ENCODE measurements at regions not wholly inside any gene's neighbourhood (a gene's known extent, or its start where the extent isn't known, plus 50 kb on each side); places are given as distances from the start of the nearest gene placed in this dataset.

- Histone ChIP-seq H3K36me3 (ENCODE audit: control insufficient read depth, insufficient read depth, low read length) (no peaks in the 10 kb centered on the region), H3K27ac (ENCODE audit: insufficient read depth, low read length, poor library complexity, severe bottlenecking) (no peak overlapping the region), H3K9me3 (ENCODE audit: control insufficient read depth, low read length) (no peaks in the 10 kb centered on the region), H3K27me3 (replicated peaks; ENCODE audit: control insufficient read depth, insufficient read depth, low read length, poor library complexity, severe bottlenecking) (no peaks in the 10 kb centered on the region), H3K4me1 (ENCODE audit: control insufficient read depth, insufficient read depth, low read length, poor library complexity, severe bottlenecking) (no peaks in the 10 kb centered on the region), H3K4me3 (ENCODE audit: insufficient read depth, low read depth, low read length, poor library complexity, severe bottlenecking) (no peak overlapping the region)
- no peak for DNase-seq
These were observed 1267.9 kb downstream of the BRD1 start for GRCh38 chr22:48559647-48560388.

- DNase-seq, result no peak
- Histone ChIP-seq H3K4me1 (ENCODE audit: control insufficient read depth, insufficient read depth, low read length, poor library complexity, severe bottlenecking) (no peaks in the 10 kb centered on the region), H3K9me3 (ENCODE audit: control insufficient read depth, low read length) (no peaks in the 10 kb centered on the region), H3K4me3 (ENCODE audit: insufficient read depth, low read depth, low read length, poor library complexity, severe bottlenecking) (no peak overlapping the region), H3K27ac (ENCODE audit: insufficient read depth, low read length, poor library complexity, severe bottlenecking) (no peak overlapping the region), H3K27me3 (replicated peaks; ENCODE audit: control insufficient read depth, insufficient read depth, low read length, poor library complexity, severe bottlenecking) (no peaks in the 10 kb centered on the region), H3K36me3 (ENCODE audit: control insufficient read depth, insufficient read depth, low read length) (no peaks in the 10 kb centered on the region)
These were observed 1268.9 kb downstream of the BRD1 start for GRCh38 chr22:48558606-48559402.

GRCh38 chr22:48558016-48558415 lies 1269.7 kb downstream of the BRD1 start:
- Histone ChIP-seq H3K9me3 (ENCODE audit: control insufficient read depth, low read length) (no peaks in the 10 kb centered on the region), H3K4me1 (ENCODE audit: control insufficient read depth, insufficient read depth, low read length, poor library complexity, severe bottlenecking) (no peaks in the 10 kb centered on the region), H3K4me3 (ENCODE audit: insufficient read depth, low read depth, low read length, poor library complexity, severe bottlenecking) (no peak overlapping the region), H3K27me3 (replicated peaks; ENCODE audit: control insufficient read depth, insufficient read depth, low read length, poor library complexity, severe bottlenecking) (no peaks in the 10 kb centered on the region), H3K27ac (ENCODE audit: insufficient read depth, low read length, poor library complexity, severe bottlenecking) (no peak overlapping the region), H3K36me3 (ENCODE audit: control insufficient read depth, insufficient read depth, low read length) (no peaks in the 10 kb centered on the region)
- DNase-seq, result no peak

GRCh38 chr22:48557473-48557872 lies 1270.2 kb downstream of the BRD1 start:
- Histone ChIP-seq H3K4me3 (ENCODE audit: insufficient read depth, low read depth, low read length, poor library complexity, severe bottlenecking) (no peak overlapping the region), H3K36me3 (ENCODE audit: control insufficient read depth, insufficient read depth, low read length) (no peaks in the 10 kb centered on the region), H3K4me1 (ENCODE audit: control insufficient read depth, insufficient read depth, low read length, poor library complexity, severe bottlenecking) (no peaks in the 10 kb centered on the region), H3K9me3 (ENCODE audit: control insufficient read depth, low read length) (no peaks in the 10 kb centered on the region), H3K27me3 (replicated peaks; ENCODE audit: control insufficient read depth, insufficient read depth, low read length, poor library complexity, severe bottlenecking) (no peaks in the 10 kb centered on the region), H3K27ac (ENCODE audit: insufficient read depth, low read length, poor library complexity, severe bottlenecking) (no peak overlapping the region)
- DNase-seq, result no peak

- H3K9me3 ChIP-seq (ENCODE audit: control insufficient read depth, low read length), result no peaks in the 10 kb centered on the region
- H3K27me3 ChIP-seq (replicated peaks; ENCODE audit: control insufficient read depth, insufficient read depth, low read length, poor library complexity, severe bottlenecking), result no peaks in the 10 kb centered on the region
- no peak overlapping the region for H3K4me3 ChIP-seq (ENCODE audit: insufficient read depth, low read depth, low read length, poor library complexity, severe bottlenecking)
- H3K27ac ChIP-seq (ENCODE audit: insufficient read depth, low read length, poor library complexity, severe bottlenecking), result no peak overlapping the region
- H3K4me1 ChIP-seq (ENCODE audit: control insufficient read depth, insufficient read depth, low read length, poor library complexity, severe bottlenecking), result no peaks in the 10 kb centered on the region
- DNase-seq, result no peak
- no peaks in the 10 kb centered on the region for H3K36me3 ChIP-seq (ENCODE audit: control insufficient read depth, insufficient read depth, low read length)
These were observed 1270.9 kb downstream of the BRD1 start for GRCh38 chr22:48556751-48557150.

GRCh38 chr22:48556222-48556621 lies 1271.5 kb downstream of the BRD1 start:
- Histone ChIP-seq H3K36me3 (ENCODE audit: control insufficient read depth, insufficient read depth, low read length) (no peaks in the 10 kb centered on the region), H3K27ac (ENCODE audit: insufficient read depth, low read length, poor library complexity, severe bottlenecking) (no peak overlapping the region), H3K4me1 (ENCODE audit: control insufficient read depth, insufficient read depth, low read length, poor library complexity, severe bottlenecking) (no peaks in the 10 kb centered on the region), H3K9me3 (ENCODE audit: control insufficient read depth, low read length) (no peaks in the 10 kb centered on the region), H3K27me3 (replicated peaks; ENCODE audit: control insufficient read depth, insufficient read depth, low read length, poor library complexity, severe bottlenecking) (no peaks in the 10 kb centered on the region), H3K4me3 (ENCODE audit: insufficient read depth, low read depth, low read length, poor library complexity, severe bottlenecking) (no peak overlapping the region)
- no peak for DNase-seq

- Histone ChIP-seq H3K27ac (ENCODE audit: insufficient read depth, low read length, poor library complexity, severe bottlenecking) (no peak overlapping the region), H3K4me3 (ENCODE audit: insufficient read depth, low read depth, low read length, poor library complexity, severe bottlenecking) (no peak overlapping the region), H3K4me1 (ENCODE audit: control insufficient read depth, insufficient read depth, low read length, poor library complexity, severe bottlenecking) (no peaks in the 10 kb centered on the region), H3K27me3 (replicated peaks; ENCODE audit: control insufficient read depth, insufficient read depth, low read length, poor library complexity, severe bottlenecking) (no peaks in the 10 kb centered on the region), H3K36me3 (ENCODE audit: control insufficient read depth, insufficient read depth, low read length) (no peaks in the 10 kb centered on the region), H3K9me3 (ENCODE audit: control insufficient read depth, low read length) (no peaks in the 10 kb centered on the region)
- no peak for DNase-seq
These were observed 1272.1 kb downstream of the BRD1 start for GRCh38 chr22:48555606-48556005.

GRCh38 chr22:48554893-48555572 lies 1272.6 kb downstream of the BRD1 start:
- Histone ChIP-seq H3K27me3 (replicated peaks; ENCODE audit: control insufficient read depth, insufficient read depth, low read length, poor library complexity, severe bottlenecking) (no peaks in the 10 kb centered on the region), H3K9me3 (ENCODE audit: control insufficient read depth, low read length) (no peaks in the 10 kb centered on the region), H3K27ac (ENCODE audit: insufficient read depth, low read length, poor library complexity, severe bottlenecking) (no peak overlapping the region), H3K4me3 (ENCODE audit: insufficient read depth, low read depth, low read length, poor library complexity, severe bottlenecking) (no peak overlapping the region), H3K4me1 (ENCODE audit: control insufficient read depth, insufficient read depth, low read length, poor library complexity, severe bottlenecking) (no peaks in the 10 kb centered on the region), H3K36me3 (ENCODE audit: control insufficient read depth, insufficient read depth, low read length) (no peaks in the 10 kb centered on the region)
- DNase-seq, result no peak

- no peak overlapping the region for H3K27ac ChIP-seq (ENCODE audit: insufficient read depth, low read length, poor library complexity, severe bottlenecking)
- H3K4me3 ChIP-seq (ENCODE audit: insufficient read depth, low read depth, low read length, poor library complexity, severe bottlenecking), result no peak overlapping the region
- no peaks in the 10 kb centered on the region for H3K9me3 ChIP-seq (ENCODE audit: control insufficient read depth, low read length)
- no peaks in the 10 kb centered on the region for H3K27me3 ChIP-seq (replicated peaks; ENCODE audit: control insufficient read depth, insufficient read depth, low read length, poor library complexity, severe bottlenecking)
- no peak for DNase-seq
- no peaks in the 10 kb centered on the region for H3K4me1 ChIP-seq (ENCODE audit: control insufficient read depth, insufficient read depth, low read length, poor library complexity, severe bottlenecking)
- H3K36me3 ChIP-seq (ENCODE audit: control insufficient read depth, insufficient read depth, low read length), result no peaks in the 10 kb centered on the region
These were observed 1273.9 kb downstream of the BRD1 start for GRCh38 chr22:48553694-48554308.
